Activated naive CD4-positive, alpha-beta T cell treated with anti-CD3 and anti-CD28 coated beads, Interleukin-2, amount 50 U/mL, for 24 hours (primary cell): ENCODE measurements at regions not wholly inside any gene's neighbourhood (a gene's known extent, or its start where the extent isn't known, plus 50 kb on each side); places are given as distances from the start of the nearest gene placed in this dataset.

Experiments
- H3K27ac Mint-ChIP-seq: one replicate; pipeline ENCODE4 v1.8.0; 2021; ENCODE audit warnings: mild to moderate bottlenecking, mixed read lengths
- H3K27me3 Mint-ChIP-seq: one replicate; pipeline ENCODE4 v1.8.0; 2021; ENCODE audit warnings: mixed read lengths
- H3K36me3 Mint-ChIP-seq: one replicate; pipeline ENCODE4 v1.8.0; 2021; ENCODE audit warnings: mixed read lengths
- H3K4me1 Mint-ChIP-seq: one replicate; pipeline ENCODE4 v1.8.0; 2021; ENCODE audit warnings: mixed read lengths
- H3K4me3 Mint-ChIP-seq: one replicate; pipeline ENCODE4 v1.8.0; 2021; ENCODE audit warnings: mild to moderate bottlenecking, mixed read lengths
- H3K9me3 Mint-ChIP-seq: one replicate; pipeline ENCODE4 v1.8.0; 2021; ENCODE audit warnings: mixed read lengths

DNA sequence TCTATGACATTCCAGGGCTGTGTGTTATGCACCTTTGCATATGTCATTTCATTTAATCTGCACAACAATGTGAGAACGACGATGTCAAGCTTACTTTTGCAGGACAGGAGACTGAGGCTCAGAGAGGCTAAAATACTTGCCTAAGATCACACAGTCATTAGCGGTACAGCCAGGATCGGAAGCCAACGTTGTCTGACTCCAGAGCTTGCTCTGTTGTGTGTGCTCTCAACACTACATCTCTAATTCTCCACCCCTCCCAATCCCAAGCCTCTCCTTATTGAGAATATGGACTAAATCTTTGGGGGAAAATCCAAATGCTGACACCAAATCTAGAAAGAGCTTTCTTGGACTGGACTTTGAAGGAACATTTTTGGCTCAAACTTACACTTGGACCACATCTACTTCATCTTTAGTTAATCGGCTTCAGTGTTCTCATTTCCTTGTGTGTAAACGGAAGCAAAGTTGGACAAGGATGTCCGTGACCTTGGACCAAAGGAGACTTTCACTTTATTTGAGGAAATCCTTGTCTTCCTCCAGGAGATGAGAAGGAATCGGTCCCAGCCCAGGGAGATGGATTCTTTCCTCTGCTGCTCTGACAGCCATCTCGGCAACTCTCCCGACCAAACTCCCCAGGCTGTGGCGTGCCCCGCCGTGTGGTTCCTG, 242.4 kb downstream of the LPIN1 start:
- Mint-ChIP-seq H3K27ac (no peak overlapping the region), H3K4me3 (no peak overlapping the region), H3K36me3 (no peaks in the 10 kb centered on the region), H3K9me3 (no peaks in the 10 kb centered on the region), H3K4me1 (no peaks in the 10 kb centered on the region), H3K27me3 (no peaks in the 10 kb centered on the region)

DNA sequence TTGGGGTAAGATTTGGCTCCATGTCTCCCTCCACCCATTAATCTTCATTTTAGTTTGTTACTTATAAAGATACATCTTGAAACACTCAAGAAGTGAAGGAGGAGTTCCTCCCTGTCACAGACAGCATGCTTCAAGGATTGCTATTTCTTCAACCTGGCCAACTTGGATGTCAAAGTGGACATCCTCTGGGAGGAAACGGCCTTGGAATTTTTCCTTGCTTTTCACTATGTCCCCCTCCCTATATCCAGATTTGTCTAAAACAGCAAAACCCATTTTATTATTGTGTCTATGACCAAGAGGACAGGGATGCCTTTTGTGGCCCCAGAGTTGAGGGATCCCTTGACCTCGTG, 242.9 kb downstream of the LPIN1 start:
- H3K27me3 Mint-ChIP-seq = no peaks in the 10 kb centered on the region

DNA sequence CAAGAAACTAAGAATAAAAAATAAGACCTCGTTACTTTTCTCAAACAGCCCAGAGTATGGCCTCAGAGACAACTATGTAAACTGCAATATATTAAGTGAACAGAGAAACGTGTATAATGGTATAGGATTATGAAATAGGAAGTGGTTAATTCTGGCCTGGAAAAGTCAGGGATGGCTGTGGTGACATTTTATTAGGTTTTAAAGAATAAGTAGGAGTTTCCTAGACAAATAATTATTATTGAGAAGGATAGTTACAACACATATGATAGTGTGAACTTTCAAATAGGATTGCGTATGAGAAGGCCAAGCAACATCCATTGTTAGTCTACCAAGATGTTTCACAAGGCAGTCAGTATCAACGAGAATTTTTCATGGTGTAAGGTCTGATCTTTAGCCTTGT, 244.1 kb downstream of the LPIN1 start:
- no peak overlapping the region for H3K27ac Mint-ChIP-seq
- H3K4me1 Mint-ChIP-seq = no peaks in the 10 kb centered on the region
- H3K36me3 Mint-ChIP-seq = peaks cover 1% of the 10 kb centered on the region
- H3K9me3 Mint-ChIP-seq = peaks cover 6% of the 10 kb centered on the region
- no peaks in the 10 kb centered on the region for H3K27me3 Mint-ChIP-seq
- no peak overlapping the region for H3K4me3 Mint-ChIP-seq

More for the DNA sequence above, 242.9 kb downstream of the LPIN1 start:
- H3K36me3 Mint-ChIP-seq = no peaks in the 10 kb centered on the region
- peaks cover under 1% of the 10 kb centered on the region for H3K9me3 Mint-ChIP-seq
- no peaks in the 10 kb centered on the region for H3K4me1 Mint-ChIP-seq
- H3K4me3 Mint-ChIP-seq = no peak overlapping the region
- H3K27ac Mint-ChIP-seq = no peak overlapping the region

DNA sequence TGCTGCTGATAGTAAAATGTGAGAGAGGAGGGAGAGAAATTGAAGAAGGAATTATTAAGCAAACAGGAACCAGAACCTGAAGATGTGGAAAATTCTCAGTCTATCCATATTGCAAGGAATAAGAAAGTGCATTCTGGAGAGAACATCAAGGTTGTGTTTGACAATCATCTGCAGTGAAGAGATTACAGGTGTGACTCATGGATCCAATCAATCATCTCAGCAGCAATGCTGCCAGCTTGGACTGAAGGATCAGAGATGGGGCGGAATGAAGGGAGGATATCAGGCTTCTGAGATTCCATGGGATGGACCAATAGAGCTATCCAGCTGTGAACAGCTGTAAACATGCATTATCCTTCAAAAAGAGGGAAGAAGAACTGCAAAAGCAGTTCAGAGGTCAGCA, 247.3 kb downstream of the LPIN1 start:
- no peak overlapping the region for H3K27ac Mint-ChIP-seq
- H3K4me1 Mint-ChIP-seq = peaks cover 10% of the 10 kb centered on the region
- H3K4me3 Mint-ChIP-seq = no peak overlapping the region
- H3K9me3 Mint-ChIP-seq = peaks cover 6% of the 10 kb centered on the region
- no peaks in the 10 kb centered on the region for H3K27me3 Mint-ChIP-seq
- H3K36me3 Mint-ChIP-seq = peaks cover 1% of the 10 kb centered on the region

GRCh38 chr2:11995456-11995855, 249.0 kb downstream of the LPIN1 start:
- Mint-ChIP-seq H3K4me1 (peaks cover 10% of the 10 kb centered on the region), H3K27me3 (no peaks in the 10 kb centered on the region)

GRCh38 chr2:11996618-11997017, 250.2 kb downstream of the LPIN1 start:
- Mint-ChIP-seq H3K4me3 (no peak overlapping the region), H3K27me3 (peaks cover 2% of the 10 kb centered on the region), H3K4me1 (peaks cover 10% of the 10 kb centered on the region), H3K9me3 (peaks cover 11% of the 10 kb centered on the region), H3K27ac (no peak overlapping the region), H3K36me3 (peaks cover 5% of the 10 kb centered on the region)

More at GRCh38 chr2:11995456-11995855, 249.0 kb downstream of the LPIN1 start:
- H3K9me3 Mint-ChIP-seq = peaks cover 6% of the 10 kb centered on the region
- H3K27ac Mint-ChIP-seq = no peak overlapping the region
- no peak overlapping the region for H3K4me3 Mint-ChIP-seq
- H3K36me3 Mint-ChIP-seq = peaks cover 1% of the 10 kb centered on the region

DNA sequence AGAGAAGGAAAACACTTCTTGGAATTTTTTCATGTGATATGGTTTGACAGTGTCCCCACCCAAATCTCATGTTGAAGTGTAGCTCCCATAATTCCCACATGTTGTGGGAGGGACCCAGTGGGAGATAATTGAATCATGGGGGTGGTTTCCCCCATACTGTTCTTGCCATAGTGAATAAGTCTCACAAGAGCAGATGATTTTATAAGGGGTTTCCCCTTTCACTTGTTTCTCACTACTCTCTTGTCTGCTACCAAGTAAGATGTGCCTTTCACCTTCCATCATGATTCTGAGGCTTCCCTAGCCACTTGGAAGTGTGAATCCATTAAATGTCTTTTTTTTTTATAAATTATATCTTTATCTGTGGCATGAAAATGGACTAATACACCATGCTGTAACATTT, 250.7 kb downstream of the LPIN1 start:
- H3K4me3 Mint-ChIP-seq = no peak overlapping the region
- H3K27ac Mint-ChIP-seq = no peak overlapping the region
- H3K4me1 Mint-ChIP-seq = peaks cover 10% of the 10 kb centered on the region
- peaks cover 3% of the 10 kb centered on the region for H3K27me3 Mint-ChIP-seq
- H3K36me3 Mint-ChIP-seq = peaks cover 5% of the 10 kb centered on the region
- peaks cover 11% of the 10 kb centered on the region for H3K9me3 Mint-ChIP-seq

DNA sequence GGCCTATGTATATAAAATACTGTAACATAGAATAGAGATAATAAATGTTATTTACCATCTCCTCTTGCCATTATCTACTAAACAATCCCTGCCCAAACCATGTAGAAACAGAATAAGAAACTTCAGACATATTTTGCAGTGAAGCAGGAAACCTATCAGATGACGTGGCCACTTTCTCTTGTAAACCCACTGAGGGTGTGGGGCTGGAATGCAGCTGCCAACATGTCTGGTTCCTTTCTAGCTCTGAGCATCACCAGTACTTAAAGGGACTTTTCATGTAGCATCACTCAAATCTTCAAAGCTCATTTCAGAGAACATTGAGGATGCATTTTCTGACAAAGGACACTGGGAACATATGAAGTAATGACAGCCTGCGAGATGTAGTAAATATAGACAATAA, 251.8 kb downstream of the LPIN1 start:
- H3K27ac Mint-ChIP-seq = no peak overlapping the region
- peaks cover 5% of the 10 kb centered on the region for H3K36me3 Mint-ChIP-seq
- H3K9me3 Mint-ChIP-seq = peaks cover 11% of the 10 kb centered on the region
- H3K4me1 Mint-ChIP-seq = peaks cover 10% of the 10 kb centered on the region
- H3K27me3 Mint-ChIP-seq = peaks cover 4% of the 10 kb centered on the region
- no peak overlapping the region for H3K4me3 Mint-ChIP-seq

DNA sequence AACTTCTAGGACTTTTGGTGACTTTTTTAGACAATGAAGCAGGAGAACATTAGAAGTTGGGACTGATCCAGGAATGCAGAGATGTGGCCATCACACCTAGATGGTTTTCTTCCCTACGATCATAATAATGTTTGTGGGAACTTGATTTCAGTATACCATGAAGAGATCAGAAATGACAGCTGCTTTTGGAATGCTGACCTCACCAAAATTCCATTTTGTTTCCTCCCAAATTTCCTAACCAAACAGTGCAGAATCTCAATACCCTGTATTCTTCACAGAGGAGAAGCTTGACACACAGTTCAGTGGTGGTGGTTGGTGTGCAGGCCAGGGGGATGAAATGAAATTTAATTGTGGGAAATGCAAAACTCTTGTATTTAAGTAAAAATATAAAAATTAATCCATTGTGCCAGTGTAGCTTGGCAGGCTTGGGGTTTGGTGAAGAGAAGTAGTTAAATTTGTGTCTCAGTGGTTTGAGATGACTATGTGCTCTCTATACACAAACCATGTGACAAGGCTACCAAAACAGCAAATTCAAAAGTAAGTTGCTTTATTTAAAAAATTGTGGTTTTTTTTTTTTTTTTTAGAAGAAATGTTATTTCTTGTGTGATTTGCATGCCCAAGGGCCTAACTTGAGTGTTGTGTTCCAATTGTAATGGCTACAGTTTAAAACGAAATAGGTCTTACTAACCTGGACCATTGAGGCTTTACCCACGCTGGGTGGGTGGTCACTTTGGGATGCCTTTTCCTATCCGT, 252.4 kb downstream of the LPIN1 start:
- Mint-ChIP-seq H3K27me3 (peaks cover 7% of the 10 kb centered on the region), H3K4me3 (no peak overlapping the region), H3K9me3 (peaks cover 11% of the 10 kb centered on the region), H3K4me1 (peaks cover 10% of the 10 kb centered on the region), H3K36me3 (peaks cover 5% of the 10 kb centered on the region), H3K27ac (no peak overlapping the region)

GRCh38 chr2:12001621-12002020, 255.2 kb downstream of the LPIN1 start:
- Mint-ChIP-seq H3K9me3 (peaks cover 5% of the 10 kb centered on the region), H3K4me1 (peaks cover 31% of the 10 kb centered on the region), H3K27ac (no peak overlapping the region), H3K36me3 (peaks cover 4% of the 10 kb centered on the region), H3K27me3 (peaks cover 7% of the 10 kb centered on the region), H3K4me3 (no peak overlapping the region)

DNA sequence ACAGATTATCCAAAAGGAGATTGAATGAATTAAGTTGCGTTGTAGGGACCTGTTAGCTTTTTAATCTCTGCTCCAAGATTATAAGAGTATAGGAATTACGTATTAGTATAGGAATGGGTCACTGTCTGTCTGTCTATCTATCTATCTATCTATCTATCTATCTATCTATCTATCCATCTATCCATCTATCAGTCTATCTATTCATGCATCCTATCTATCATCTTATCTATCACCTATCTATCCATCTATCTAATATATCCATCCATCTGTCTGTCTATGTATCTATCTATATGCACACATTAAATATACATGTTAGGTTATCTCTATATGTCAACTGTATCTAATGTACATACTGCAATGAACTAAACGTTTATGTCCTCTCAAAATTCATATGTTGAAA, 255.8 kb downstream of the LPIN1 start:
- peaks cover 4% of the 10 kb centered on the region for H3K36me3 Mint-ChIP-seq
- H3K4me1 Mint-ChIP-seq = peaks cover 31% of the 10 kb centered on the region
- no peak overlapping the region for H3K4me3 Mint-ChIP-seq
- peaks cover 5% of the 10 kb centered on the region for H3K9me3 Mint-ChIP-seq
- H3K27ac Mint-ChIP-seq = no peak overlapping the region
- H3K27me3 Mint-ChIP-seq = peaks cover 8% of the 10 kb centered on the region

DNA sequence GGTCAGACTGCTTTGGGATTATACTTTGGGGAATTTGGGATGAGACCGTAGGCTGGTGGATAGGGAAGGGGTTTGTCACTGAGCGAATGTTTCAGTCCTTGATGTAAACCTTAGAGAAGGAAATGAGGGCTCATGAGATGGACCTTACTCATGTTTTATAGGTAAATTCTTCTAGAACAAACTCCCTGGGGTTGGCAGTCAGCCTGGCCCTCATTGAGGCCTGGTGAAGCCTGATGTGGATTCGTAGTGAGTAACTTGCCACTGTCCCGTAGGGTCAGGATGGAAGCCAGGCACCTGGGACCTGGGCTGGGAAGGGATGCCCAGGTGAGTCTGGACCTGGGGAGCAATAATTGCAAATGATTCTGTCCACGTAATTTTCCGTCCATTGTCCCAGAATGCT, 258.3 kb downstream of the LPIN1 start:
- peaks cover 10% of the 10 kb centered on the region for H3K27me3 Mint-ChIP-seq
- no peak overlapping the region for H3K4me3 Mint-ChIP-seq
- peaks cover 25% of the 10 kb centered on the region for H3K4me1 Mint-ChIP-seq
- peaks cover 5% of the 10 kb centered on the region for H3K9me3 Mint-ChIP-seq
- H3K27ac Mint-ChIP-seq = no peak overlapping the region
- peaks cover 4% of the 10 kb centered on the region for H3K36me3 Mint-ChIP-seq

- H3K27me3 Mint-ChIP-seq = peaks cover 8% of the 10 kb centered on the region
- no peak overlapping the region for H3K4me3 Mint-ChIP-seq
- no peak overlapping the region for H3K27ac Mint-ChIP-seq
These were observed 259.7 kb downstream of the LPIN1 start for GRCh38 chr2:12005886-12006681.

GRCh38 chr2:12006850-12007249, 260.4 kb downstream of the LPIN1 start:
- H3K36me3 Mint-ChIP-seq = no peaks in the 10 kb centered on the region
- peaks cover 25% of the 10 kb centered on the region for H3K4me1 Mint-ChIP-seq
- no peak overlapping the region for H3K27ac Mint-ChIP-seq
- peaks cover 9% of the 10 kb centered on the region for H3K27me3 Mint-ChIP-seq
- no peaks in the 10 kb centered on the region for H3K9me3 Mint-ChIP-seq
- no peak overlapping the region for H3K4me3 Mint-ChIP-seq

More at GRCh38 chr2:12005886-12006681, 259.7 kb downstream of the LPIN1 start:
- Mint-ChIP-seq H3K36me3 (peaks cover under 1% of the 10 kb centered on the region), H3K4me1 (peaks cover 25% of the 10 kb centered on the region), H3K9me3 (no peaks in the 10 kb centered on the region)

DNA sequence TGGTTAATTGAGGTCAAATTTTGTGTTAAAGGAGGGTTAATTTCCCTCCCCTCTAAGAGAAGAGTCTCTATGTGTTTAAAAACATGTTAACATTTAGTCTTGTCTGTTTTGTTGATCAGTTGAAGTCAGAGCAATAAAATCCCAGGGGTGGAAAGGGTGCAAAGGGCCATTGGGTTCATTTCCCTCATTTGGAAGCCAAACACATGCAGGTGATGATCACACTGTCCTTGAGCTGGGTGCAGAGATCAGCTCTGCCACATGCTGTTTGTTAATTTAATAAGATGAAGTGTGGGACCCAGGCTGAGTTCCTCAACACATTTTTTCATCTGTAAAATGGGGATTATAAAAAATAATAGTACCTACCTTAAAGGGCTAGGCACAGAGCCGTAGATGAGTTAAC, 260.9 kb downstream of the LPIN1 start:
- H3K27ac Mint-ChIP-seq = no peak overlapping the region
- peaks cover 25% of the 10 kb centered on the region for H3K4me1 Mint-ChIP-seq

More for the DNA sequence above, 260.9 kb downstream of the LPIN1 start:
- Mint-ChIP-seq H3K4me3 (no peak overlapping the region), H3K36me3 (no peaks in the 10 kb centered on the region), H3K9me3 (no peaks in the 10 kb centered on the region), H3K27me3 (peaks cover 9% of the 10 kb centered on the region)
